Stimulated activated CD8-positive, alpha-beta memory T cell treated with anti-CD3 and anti-CD28 coated beads, Interleukin-15, amount 100 ng/mL, for 4 hours (primary cell): ENCODE measurements at regions not wholly inside any gene's neighbourhood (a gene's known extent, or its start where the extent isn't known, plus 50 kb on each side); places are given as distances from the start of the nearest gene placed in this dataset.

Experiments used
- DNase-seq, 2 donors: peaks; one replicate each; pipeline ENCODE4 v3.0.0-alpha.2; 2020; ENCODE audit warnings: low read depth in 2 of 2

GRCh38 chr11:122523846-122524805, 131.4 kb upstream of the UBASH3B start:
- no peak for DNase-seq

DNA sequence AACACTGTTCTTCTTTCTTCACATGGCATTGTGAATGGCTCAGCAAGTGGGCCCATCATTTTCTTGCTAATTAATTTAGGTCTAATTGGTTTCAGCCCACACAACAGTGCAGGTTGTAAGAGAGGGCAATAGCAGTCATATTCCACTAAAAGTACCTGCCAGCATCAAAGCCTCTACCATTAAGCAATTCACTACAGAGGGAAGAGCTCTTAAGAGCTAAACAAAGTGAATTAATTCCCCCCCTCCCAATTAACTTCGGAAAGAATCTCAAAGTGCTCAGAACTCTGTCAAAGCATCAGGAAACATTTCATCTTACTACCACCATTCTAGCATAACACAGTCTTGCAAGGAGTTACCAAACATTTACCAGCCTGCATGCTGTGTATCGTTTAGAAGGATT, 133.9 kb upstream of the UBASH3B start:
- no peak for DNase-seq

DNA sequence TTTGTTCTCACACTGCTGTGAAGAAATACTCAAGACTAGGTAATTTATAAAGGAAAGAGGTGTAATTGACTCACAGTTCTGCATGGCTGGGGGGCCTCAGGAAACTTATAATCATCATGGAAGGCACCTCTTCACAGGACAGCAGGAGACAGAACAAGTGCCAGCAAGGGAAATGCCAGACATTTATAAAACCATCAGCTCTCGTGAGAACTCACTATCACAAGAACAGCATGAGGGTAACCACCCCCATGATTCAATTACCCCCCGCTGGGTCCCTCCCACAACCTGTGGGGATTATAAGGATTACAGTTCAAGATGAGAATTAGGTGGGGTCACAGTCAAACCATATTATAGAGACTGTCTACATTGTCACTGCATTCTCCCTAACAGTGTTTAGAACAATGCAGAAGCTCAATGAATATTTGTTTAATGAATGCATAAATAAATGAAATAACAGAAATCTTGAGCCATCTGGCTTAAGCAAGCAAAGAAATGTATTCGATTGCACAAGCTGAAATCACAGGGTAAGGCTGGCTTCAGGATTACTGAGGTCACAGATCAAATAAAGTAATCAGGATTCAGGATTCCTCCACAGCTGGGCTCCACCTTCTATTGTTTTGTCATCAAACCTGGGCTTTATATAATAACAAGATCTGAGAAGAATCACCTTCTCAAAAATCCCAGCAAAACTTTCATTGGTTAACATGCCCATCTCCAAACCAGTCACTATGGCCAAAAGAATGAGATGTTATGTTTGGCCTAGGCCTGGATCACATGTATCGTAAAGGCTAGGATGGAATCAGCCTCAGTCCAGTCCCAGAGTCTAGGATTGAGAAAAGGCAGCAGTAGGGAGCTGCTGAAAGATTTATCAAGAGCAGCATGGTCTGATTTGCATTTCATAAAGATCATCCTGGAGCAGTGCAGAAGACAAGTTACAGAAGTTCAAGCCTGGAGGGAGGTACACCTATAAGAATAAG, 137.8 kb upstream of the UBASH3B start:
- DNase-seq, result no peak

DNA sequence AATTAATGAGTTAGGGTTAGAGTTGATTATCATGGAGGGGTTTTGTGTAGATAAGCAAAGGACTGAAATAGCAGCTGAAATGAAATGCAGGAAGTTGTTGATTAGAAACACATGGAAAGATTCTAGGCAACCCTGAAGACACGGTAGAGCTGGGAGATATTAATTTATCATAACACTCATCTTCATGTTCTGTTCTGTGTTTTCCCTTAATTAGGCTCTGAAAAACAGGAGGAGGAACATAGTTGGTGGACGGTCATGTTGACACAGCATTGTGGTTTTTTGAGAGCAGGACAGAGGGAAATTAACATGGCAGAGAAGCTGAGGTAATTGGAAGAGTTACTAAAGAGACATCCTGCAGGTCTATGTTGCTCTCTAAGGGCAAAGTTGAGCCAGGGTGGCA, 138.8 kb upstream of the UBASH3B start:
- DNase-seq, result no peak

DNA sequence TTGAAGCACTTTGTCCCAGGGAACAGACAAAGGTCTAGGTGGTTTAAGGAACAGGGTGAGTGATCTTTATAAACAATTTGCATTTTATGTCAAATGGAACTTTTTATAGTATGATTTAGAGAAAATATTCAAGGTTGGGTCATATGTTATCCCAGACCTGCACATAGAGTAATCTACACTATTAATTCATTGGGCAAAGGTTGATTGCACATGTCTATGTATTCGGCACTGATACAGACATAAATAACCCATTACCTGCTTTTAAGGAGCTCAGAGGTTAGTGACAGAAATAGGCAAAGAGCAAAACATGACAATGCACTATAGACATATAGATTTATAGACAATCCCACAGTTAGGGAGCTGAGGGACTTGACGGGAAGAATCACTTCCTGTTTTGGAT, 141.5 kb upstream of the UBASH3B start:
- no peak for DNase-seq

DNA sequence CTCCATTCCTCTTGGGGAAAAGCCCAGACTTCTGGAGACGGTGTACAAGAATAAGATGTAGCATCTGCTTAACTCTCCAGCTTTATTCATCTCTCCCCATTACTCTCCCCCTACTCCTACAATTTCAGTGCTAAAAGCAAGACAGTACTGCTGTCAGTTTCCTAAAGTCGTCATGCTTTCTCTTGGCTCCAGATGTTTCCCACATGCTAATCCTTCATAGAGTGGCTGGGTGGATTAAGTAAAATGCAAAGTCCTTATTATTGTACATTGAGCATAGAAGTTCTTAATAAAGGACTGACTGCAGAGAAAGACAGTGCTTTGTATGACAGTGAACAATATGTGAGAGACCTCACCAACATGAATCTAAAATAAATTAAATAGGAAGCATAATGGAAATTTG, 142.2 kb upstream of the UBASH3B start:
- DNase-seq, result no peak

GRCh38 chr11:122512688-122513087, 142.8 kb upstream of the UBASH3B start:
- no peak for DNase-seq

DNA sequence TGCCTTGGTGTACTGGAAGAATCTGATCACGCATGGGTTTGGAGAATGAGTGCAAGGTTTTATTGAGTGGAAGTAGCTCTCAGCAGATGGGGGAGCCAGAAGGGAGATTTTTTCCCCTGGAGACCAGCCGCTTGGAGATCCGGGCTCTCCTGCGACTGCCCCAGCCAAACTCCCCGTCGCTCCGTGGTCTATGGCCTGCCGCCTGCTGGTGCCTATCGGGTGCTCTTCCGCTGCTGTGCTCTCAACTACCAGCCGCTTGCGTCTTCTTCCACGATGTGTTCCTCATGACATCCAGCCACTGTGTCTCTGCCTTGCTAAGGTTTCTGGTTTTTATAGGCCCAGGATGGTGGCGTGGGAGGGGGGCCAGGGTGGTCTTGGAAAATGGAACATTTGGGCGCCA, 145.6 kb upstream of the UBASH3B start:
- DNase-seq, result no peak

GRCh38 chr11:122509091-122509490, 146.4 kb upstream of the UBASH3B start:
- DNase-seq, result no peak

DNA sequence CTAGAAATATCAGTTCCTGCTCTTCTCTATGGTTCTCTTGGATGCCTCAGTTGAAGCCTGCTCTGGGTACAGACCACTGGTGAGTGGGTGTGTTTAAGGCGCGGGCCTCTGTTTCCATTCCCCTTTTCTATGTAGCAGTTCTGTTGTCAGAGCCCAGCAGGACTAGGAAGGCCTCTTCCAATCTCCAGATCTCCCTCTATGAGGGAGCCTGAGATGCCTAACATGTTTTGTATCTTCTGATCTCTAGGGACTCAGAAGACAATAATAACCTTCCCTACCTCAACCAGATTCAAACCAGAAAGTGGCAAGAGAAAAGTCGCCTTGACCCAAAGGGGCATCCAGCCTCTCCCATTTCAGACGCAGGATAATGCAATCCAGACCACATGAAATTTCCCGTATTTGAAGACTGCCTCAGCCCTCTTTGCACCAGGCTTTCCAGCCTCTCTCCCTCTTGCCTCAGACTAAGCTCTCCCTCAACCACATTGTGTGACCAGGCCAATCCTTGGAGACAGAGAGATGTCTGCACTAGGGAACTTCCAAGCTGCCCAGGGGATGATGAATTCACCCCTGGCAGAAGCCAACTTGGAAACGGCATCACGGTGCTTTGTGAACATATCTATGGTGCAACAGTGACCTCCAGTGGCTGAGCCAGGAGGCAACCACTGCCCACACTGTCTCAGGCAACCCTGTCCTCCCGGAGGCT, 150.1 kb upstream of the UBASH3B start:
- peak in 1 of 2 donors; percentile 6 for DNase-seq

- no peak for DNase-seq
Measured at GRCh38 chr11:122494221-122494620, 161.3 kb upstream of the UBASH3B start.

- DNase-seq, result no peak
Measured at GRCh38 chr11:122491509-122491908, 164.0 kb upstream of the UBASH3B start.

GRCh38 chr11:122488892-122489706, 166.4 kb upstream of the UBASH3B start:
- no peak for DNase-seq

DNA sequence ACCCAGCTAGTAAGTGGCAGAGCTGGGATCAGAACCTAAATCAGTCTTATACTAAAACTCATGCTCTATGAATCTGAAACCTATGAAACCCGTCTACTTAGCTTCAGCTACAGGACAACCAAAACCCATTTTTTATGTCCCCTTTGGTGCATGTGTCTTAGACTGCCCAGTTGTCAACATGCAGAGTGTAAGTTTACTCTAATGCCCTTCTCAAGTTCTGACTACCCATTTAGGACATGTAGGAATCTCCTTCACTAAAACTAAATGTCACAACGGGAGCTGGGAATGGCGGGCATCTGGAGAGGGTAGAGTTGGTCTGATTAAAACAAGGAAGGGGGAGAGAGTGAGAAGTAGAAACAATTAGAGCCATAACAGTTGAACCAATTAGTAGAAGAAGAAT, 167.9 kb upstream of the UBASH3B start:
- DNase-seq, result no peak

- DNase-seq, result no peak
Measured at GRCh38 chr11:122486793-122487495, 168.6 kb upstream of the UBASH3B start.

GRCh38 chr11:122478986-122479385, 176.5 kb upstream of the UBASH3B start:
- DNase-seq, result no peak

DNA sequence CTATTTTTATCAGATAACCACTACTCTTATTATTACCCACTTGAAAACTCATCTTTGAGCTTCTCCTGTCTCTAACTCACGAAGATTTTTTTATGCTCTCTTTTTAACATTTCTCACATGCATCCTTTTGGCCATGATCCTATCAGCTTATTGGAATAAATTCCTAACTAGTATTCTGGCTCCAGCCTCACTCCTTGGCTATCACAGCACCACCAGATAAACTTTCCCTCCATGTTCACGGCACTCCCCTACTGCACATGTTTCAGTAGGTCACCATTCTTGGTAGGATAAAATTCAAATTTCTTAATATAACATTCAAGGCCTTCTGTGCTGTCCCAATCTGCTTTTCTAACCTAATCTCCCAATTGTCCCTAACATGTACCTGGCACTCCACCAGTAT, 186.6 kb upstream of the UBASH3B start:
- no peak for DNase-seq

- no peak for DNase-seq
Measured at GRCh38 chr11:122463530-122463929, 192.0 kb upstream of the UBASH3B start.

- DNase-seq, result no peak
Measured at GRCh38 chr11:122459064-122459463, 196.5 kb upstream of the UBASH3B start.

DNA sequence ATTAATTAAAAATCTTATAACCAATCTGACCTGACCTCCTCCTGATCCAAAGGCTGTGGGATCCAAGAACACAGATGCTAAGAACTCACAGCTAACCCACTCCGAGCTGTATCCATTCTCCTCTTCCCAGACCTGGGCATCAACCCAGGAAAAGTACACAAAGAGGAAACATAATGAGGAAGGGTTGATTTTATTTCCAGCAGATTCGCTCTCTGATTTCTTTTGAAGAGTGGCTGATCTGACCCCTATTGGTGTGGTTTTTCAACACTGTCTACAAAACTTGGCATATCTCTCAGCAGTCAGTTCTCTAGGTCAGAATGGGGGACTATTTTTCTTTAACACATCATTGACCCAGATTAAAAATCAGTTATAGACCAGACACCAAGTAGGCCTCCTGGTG, 201.9 kb upstream of the UBASH3B start:
- DNase-seq, result no peak
